Activated naive CD4-positive, alpha-beta T cell treated with anti-CD3 and anti-CD28 coated beads, Interleukin-2, amount 10 ng/mL, durations not matched to agents 7 days and 5 days (primary cell): ENCODE measurements at regions not wholly inside any gene's neighbourhood (a gene's known extent, or its start where the extent isn't known, plus 50 kb on each side); places are given as distances from the start of the nearest gene placed in this dataset.
"Not testable (repeated sequence)": the region's sequence is repeated elsewhere in the genome, so short reads cannot be mapped to it uniquely, and the experiment has no call there.

Experiments
- CTCF ChIA-PET: fragments of 350-600 bp; sonication (Branson Sonifier 250); formaldehyde crosslinking; loops from one replicate; lab custom pipeline; 2021; ENCODE audit warnings: antibody characterized with exemption; lab: Charles Lee
- DNase-seq: peaks from one replicate; pipeline ENCODE4 v3.0.0-alpha.2; 2020
- H3K27ac Mint-ChIP-seq: one replicate; pipeline ENCODE4 v1.8.0; 2021; ENCODE audit warnings: mild to moderate bottlenecking, moderate library complexity, mixed read lengths
- H3K27me3 Mint-ChIP-seq: one replicate; pipeline ENCODE4 v1.8.0; 2021; ENCODE audit warnings: mild to moderate bottlenecking, mixed read lengths
- H3K36me3 Mint-ChIP-seq: one replicate; pipeline ENCODE4 v1.8.0; 2021; ENCODE audit warnings: mixed read lengths
- H3K4me1 Mint-ChIP-seq: one replicate; pipeline ENCODE4 v1.8.0; 2021; ENCODE audit warnings: mixed read lengths
- H3K4me3 Mint-ChIP-seq: one replicate; pipeline ENCODE4 v1.8.0; 2021; ENCODE audit warnings: mild to moderate bottlenecking, moderate library complexity, mixed read lengths
- H3K9me3 Mint-ChIP-seq: one replicate; pipeline ENCODE4 v1.8.0; 2021; ENCODE audit warnings: mixed read lengths

DNA sequence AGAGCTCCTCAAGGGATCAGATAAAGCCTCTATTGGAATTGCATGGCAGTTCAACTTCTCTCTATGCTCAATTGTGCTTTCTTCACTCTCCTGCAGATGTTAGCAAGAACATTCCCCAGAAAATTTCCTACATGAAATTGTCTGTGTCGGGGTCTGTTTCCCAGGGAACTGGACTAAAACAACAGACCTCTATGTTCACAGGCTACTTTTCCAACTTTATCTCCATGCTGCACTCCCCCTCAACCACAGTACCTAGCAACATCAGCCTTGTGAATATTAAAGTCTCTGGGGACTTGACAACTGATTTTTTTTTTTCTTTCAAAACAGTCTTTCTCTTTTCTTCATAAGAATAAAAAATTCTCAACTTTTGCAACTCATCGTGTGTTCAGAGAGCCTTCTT, 1470.8 kb upstream of the ADGRL3 start:
- no peak overlapping the region for H3K27ac Mint-ChIP-seq
- CTCF ChIA-PET: no interaction called here
- H3K36me3 Mint-ChIP-seq: no peaks in the 10 kb centered on the region

GRCh38 chr4:59748433-59748832, 1451.7 kb upstream of the ADGRL3 start:
- Mint-ChIP-seq H3K27ac (no peak overlapping the region), H3K36me3 (no peaks in the 10 kb centered on the region), H3K4me1 (no peaks in the 10 kb centered on the region), H3K4me3 (no peak overlapping the region), H3K9me3 (peaks cover 2% of the 10 kb centered on the region), H3K27me3 (no peaks in the 10 kb centered on the region)
- CTCF ChIA-PET: no interaction called here
- no peak for DNase-seq

More for the DNA sequence above, 1470.8 kb upstream of the ADGRL3 start:
- no peak for DNase-seq
- Mint-ChIP-seq H3K27me3 (no peaks in the 10 kb centered on the region), H3K9me3 (peaks cover 6% of the 10 kb centered on the region), H3K4me3 (no peak overlapping the region), H3K4me1 (no peaks in the 10 kb centered on the region)

- CTCF ChIA-PET: no interaction called here
Observed at GRCh38 chr4:59759082-59759825, 1440.9 kb upstream of the ADGRL3 start.

DNA sequence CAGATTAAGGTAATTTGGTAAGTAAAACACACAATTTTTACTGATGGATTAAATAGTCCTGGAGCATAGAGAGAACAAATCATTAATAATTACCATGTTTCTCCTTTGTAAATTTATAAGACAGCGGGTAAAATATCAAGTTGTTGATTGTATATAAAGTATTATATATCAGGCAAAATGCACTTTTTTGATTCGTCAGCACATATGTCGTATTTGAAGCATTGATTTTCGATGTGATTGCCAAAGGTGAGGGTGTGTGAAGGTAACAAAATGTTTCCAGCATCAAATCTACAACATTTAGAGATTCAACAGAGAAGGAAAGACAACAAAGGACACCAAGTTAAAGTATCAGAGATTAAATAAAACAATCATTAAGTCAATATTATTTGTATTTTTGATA, 1437.8 kb upstream of the ADGRL3 start:
- Mint-ChIP-seq H3K27me3 (no peaks in the 10 kb centered on the region), H3K4me1 (no peaks in the 10 kb centered on the region), H3K36me3 (no peaks in the 10 kb centered on the region), H3K4me3 (no peak overlapping the region), H3K27ac (no peak overlapping the region), H3K9me3 (peaks cover 5% of the 10 kb centered on the region)
- no peak for DNase-seq
- CTCF ChIA-PET: no interaction called here

More at GRCh38 chr4:59759082-59759825, 1440.9 kb upstream of the ADGRL3 start:
- no peaks in the 10 kb centered on the region for H3K27me3 Mint-ChIP-seq
- no peaks in the 10 kb centered on the region for H3K4me1 Mint-ChIP-seq
- H3K9me3 Mint-ChIP-seq: peaks cover 5% of the 10 kb centered on the region
- DNase-seq: no peak
- H3K36me3 Mint-ChIP-seq: no peaks in the 10 kb centered on the region
- H3K4me3 Mint-ChIP-seq: no peak overlapping the region
- H3K27ac Mint-ChIP-seq: no peak overlapping the region

DNA sequence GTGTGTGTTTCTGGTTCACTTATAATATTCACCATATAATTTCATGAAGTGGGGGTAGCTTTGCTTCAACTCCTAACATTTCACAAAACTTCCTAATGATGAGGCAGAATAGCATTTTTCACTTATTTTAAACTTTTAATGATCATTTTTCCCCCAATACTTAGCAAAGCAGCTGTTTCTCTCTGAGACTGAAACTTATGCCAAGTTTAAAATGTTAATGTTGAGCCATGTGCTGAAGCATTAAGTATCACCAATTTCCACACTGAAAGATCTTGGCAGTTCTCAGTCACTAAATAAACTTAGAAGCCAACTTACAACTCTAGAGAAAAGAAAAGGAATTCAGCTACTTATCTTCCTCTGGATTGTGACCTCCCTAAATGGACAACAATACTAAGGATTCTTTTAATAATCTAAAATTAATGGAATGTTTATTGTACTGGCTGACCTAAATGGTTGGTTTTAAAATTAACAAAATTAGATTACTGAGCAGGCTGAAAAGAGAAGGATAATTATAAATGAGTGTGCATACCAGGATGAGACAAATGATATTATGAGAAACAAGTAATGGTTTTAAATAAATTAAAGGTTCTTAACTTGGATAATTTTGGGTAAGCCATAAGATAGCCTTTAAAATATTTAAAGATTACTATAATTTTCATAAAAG, 1429.4 kb upstream of the ADGRL3 start:
- no peak for DNase-seq
- Mint-ChIP-seq H3K4me1 (no peaks in the 10 kb centered on the region), H3K36me3 (no peaks in the 10 kb centered on the region), H3K4me3 (no peak overlapping the region), H3K27me3 (no peaks in the 10 kb centered on the region), H3K9me3 (peaks cover 2% of the 10 kb centered on the region), H3K27ac (no peak overlapping the region)
- CTCF ChIA-PET: no interaction called here

DNA sequence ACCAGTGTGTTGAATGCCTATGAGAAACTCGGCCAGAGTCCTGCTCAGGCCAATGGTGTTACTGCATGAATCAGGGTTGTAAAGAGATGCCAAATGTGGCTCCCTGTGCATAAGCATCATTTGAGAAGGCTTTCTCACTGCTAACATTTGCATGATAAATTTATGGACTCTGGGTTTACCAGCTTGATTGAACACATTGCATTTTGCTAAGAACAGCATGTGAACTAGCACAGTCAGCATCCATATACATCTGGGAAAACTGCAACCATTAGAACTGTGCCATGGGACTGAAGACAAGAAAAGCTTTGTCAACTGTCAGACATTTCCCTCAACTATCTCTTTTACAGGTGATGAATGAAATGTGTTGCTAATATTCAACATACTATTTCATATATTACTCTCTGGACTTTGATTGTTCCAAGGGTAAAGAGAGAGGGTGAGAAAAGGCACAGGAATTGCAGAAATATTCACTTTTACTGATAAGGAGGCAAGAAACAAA, 1427.4 kb upstream of the ADGRL3 start:
- H3K4me1 Mint-ChIP-seq: no peaks in the 10 kb centered on the region
- DNase-seq: no peak
- H3K9me3 Mint-ChIP-seq: peaks cover 2% of the 10 kb centered on the region
- no peaks in the 10 kb centered on the region for H3K36me3 Mint-ChIP-seq
- no peak overlapping the region for H3K27ac Mint-ChIP-seq
- CTCF ChIA-PET: no interaction called here
- no peaks in the 10 kb centered on the region for H3K27me3 Mint-ChIP-seq
- H3K4me3 Mint-ChIP-seq: no peak overlapping the region

DNA sequence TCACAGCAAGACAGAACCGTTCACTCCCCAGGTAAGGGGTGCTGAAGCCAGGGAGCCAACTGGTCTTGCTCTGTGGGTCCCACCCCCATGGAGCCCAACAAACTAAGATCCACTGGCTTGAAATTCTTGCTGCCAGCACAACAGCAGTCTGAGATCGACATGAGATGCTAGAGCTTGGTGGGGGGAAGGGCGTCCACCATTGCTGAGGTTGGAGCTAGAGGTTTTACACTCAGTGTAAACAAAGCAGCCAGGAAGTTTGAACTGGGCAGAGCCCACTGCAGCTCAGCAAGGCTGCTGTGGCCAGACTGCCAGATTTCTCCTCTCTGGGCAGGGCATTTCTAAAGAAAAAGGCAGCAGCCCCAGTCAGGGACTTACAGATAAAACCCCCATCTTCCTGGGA, 1419.9 kb upstream of the ADGRL3 start:
- not testable (repeated sequence) for H3K27ac Mint-ChIP-seq, H3K27me3 Mint-ChIP-seq, H3K36me3 Mint-ChIP-seq, DNase-seq, H3K4me1 Mint-ChIP-seq, H3K4me3 Mint-ChIP-seq, H3K9me3 Mint-ChIP-seq
- CTCF ChIA-PET: interaction anchor here (0.6 kb wide), 1 partner anchor 15 kb away, joined by 3 read pairs; no protein-coding TSS in a partner anchor

DNA sequence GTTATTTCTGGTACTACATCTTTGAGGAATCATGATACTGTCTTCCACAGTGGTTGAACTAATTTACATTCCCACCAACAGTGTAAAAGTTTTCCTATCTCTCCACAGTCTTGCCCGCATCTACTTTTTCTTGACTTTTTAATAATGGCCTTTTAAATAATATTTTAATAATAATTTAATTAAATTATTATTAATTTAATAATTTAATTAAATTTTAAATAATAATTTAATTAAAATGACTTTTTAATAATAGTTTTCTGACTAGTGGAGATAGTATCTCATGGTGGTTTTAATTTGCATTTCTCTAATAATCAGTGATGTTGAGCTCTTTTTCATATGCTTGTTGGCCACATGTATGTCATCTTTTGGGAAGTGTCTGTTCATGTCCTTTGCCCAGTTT, 1395.0 kb upstream of the ADGRL3 start:
- H3K27ac Mint-ChIP-seq: no peak overlapping the region
- H3K4me3 Mint-ChIP-seq: no peak overlapping the region
- CTCF ChIA-PET: no interaction called here
- peaks cover 10% of the 10 kb centered on the region for H3K9me3 Mint-ChIP-seq
- H3K27me3 Mint-ChIP-seq: no peaks in the 10 kb centered on the region
- no peaks in the 10 kb centered on the region for H3K36me3 Mint-ChIP-seq
- no peak for DNase-seq
- H3K4me1 Mint-ChIP-seq: no peaks in the 10 kb centered on the region

GRCh38 chr4:59814402-59815010, 1385.6 kb upstream of the ADGRL3 start:
- peaks cover 2% of the 10 kb centered on the region for H3K9me3 Mint-ChIP-seq
- H3K4me1 Mint-ChIP-seq: peaks cover 3% of the 10 kb centered on the region
- no peaks in the 10 kb centered on the region for H3K27me3 Mint-ChIP-seq
- DNase-seq: no peak
- no peak overlapping the region for H3K4me3 Mint-ChIP-seq
- H3K27ac Mint-ChIP-seq: no peak overlapping the region
- H3K36me3 Mint-ChIP-seq: no peaks in the 10 kb centered on the region
- CTCF ChIA-PET: no interaction called here

GRCh38 chr4:59818656-59819055, 1381.5 kb upstream of the ADGRL3 start:
- DNase-seq: no peak
- peak overlapping the region; percentile 46 for H3K4me3 Mint-ChIP-seq
- H3K27ac Mint-ChIP-seq: peak overlapping the region; percentile 75

DNA sequence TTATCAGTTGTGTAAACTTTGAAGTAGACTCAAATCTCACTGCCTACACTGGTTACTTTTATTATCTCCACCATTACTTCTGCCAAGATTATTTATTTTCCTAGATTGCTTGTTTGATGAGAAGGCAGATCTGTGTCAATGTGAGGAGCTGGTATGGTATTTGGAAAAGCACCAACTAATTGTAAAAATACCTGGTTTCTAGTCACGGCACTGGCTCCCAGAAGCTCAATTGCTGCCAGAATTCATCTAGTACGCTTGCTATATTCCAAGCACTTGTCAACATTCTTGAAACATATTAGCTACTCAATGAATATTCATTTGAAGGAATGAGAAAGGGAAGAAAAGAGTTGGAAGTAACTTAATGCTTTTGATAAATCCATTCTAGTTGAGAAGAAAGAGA, 1376.8 kb upstream of the ADGRL3 start:
- H3K27ac Mint-ChIP-seq: no peak overlapping the region
- H3K36me3 Mint-ChIP-seq: no peaks in the 10 kb centered on the region
- H3K27me3 Mint-ChIP-seq: no peaks in the 10 kb centered on the region
- peaks cover 3% of the 10 kb centered on the region for H3K4me1 Mint-ChIP-seq
- DNase-seq: no peak
- CTCF ChIA-PET: no interaction called here
- no peak overlapping the region for H3K4me3 Mint-ChIP-seq
- peaks cover 2% of the 10 kb centered on the region for H3K9me3 Mint-ChIP-seq

More at GRCh38 chr4:59818656-59819055, 1381.5 kb upstream of the ADGRL3 start:
- peaks cover 2% of the 10 kb centered on the region for H3K9me3 Mint-ChIP-seq
- H3K4me1 Mint-ChIP-seq: peaks cover 3% of the 10 kb centered on the region
- no peaks in the 10 kb centered on the region for H3K36me3 Mint-ChIP-seq
- no peaks in the 10 kb centered on the region for H3K27me3 Mint-ChIP-seq
- CTCF ChIA-PET: no interaction called here

- Mint-ChIP-seq H3K36me3 (no peaks in the 10 kb centered on the region), H3K4me3 (no peak overlapping the region), H3K27me3 (no peaks in the 10 kb centered on the region), H3K27ac (no peak overlapping the region), H3K4me1 (no peaks in the 10 kb centered on the region), H3K9me3 (peaks cover 2% of the 10 kb centered on the region)
- DNase-seq: no peak
- CTCF ChIA-PET: no interaction called here
Observed at GRCh38 chr4:59825104-59825503, 1375.0 kb upstream of the ADGRL3 start.

GRCh38 chr4:59831746-59832145, 1368.4 kb upstream of the ADGRL3 start:
- no peak for DNase-seq
- H3K9me3 Mint-ChIP-seq: no peaks in the 10 kb centered on the region
- H3K36me3 Mint-ChIP-seq: no peaks in the 10 kb centered on the region
- H3K4me3 Mint-ChIP-seq: no peak overlapping the region
- CTCF ChIA-PET: no interaction called here
- H3K27ac Mint-ChIP-seq: no peak overlapping the region
- H3K4me1 Mint-ChIP-seq: no peaks in the 10 kb centered on the region
- H3K27me3 Mint-ChIP-seq: no peaks in the 10 kb centered on the region

DNA sequence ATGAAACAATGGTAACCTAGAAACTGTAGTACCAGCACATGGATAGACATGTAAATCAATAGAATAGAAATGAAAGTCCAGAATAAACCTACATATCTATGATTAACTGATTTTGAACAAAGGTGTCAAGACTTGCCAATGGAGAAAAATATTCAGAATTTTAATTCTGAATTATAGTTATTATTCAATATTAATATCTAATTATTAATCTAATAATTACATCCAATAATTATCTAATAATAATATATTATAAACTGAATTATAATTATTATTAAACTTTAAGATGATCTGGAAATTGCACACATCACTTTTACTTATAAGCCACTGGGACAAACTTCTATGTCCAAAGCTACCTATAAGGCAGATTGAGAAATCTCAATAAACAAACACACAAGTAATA, 1365.2 kb upstream of the ADGRL3 start:
- H3K4me1 Mint-ChIP-seq: no peaks in the 10 kb centered on the region
- no peaks in the 10 kb centered on the region for H3K36me3 Mint-ChIP-seq
- H3K9me3 Mint-ChIP-seq: no peaks in the 10 kb centered on the region
- CTCF ChIA-PET: no interaction called here
- H3K27me3 Mint-ChIP-seq: no peaks in the 10 kb centered on the region
- no peak for DNase-seq
- no peak overlapping the region for H3K27ac Mint-ChIP-seq
- H3K4me3 Mint-ChIP-seq: no peak overlapping the region

- DNase-seq: no peak
- Mint-ChIP-seq H3K4me1 (no peaks in the 10 kb centered on the region), H3K27me3 (no peaks in the 10 kb centered on the region), H3K27ac (no peak overlapping the region), H3K36me3 (no peaks in the 10 kb centered on the region), H3K9me3 (peaks cover 8% of the 10 kb centered on the region), H3K4me3 (no peak overlapping the region)
- CTCF ChIA-PET: no interaction called here
Observed at GRCh38 chr4:59837751-59838150, 1362.4 kb upstream of the ADGRL3 start.
